Stimulated activated CD8-positive, alpha-beta memory T cell treated with anti-CD3 and anti-CD28 coated beads, Interleukin-4, amount 100 ng/mL, for 24 hours (primary cell): ENCODE measurements at regions not wholly inside any gene's neighbourhood (a gene's known extent, or its start where the extent isn't known, plus 50 kb on each side); places are given as distances from the start of the nearest gene placed in this dataset.

Experiments used
- DNase-seq: peaks from one replicate; pipeline ENCODE4 v3.0.0-alpha.2; 2020; ENCODE audit warnings: low read depth

- DNase-seq, result no peak
These were observed 436.9 kb upstream of the MARCKS start for GRCh38 chr6:113420290-113420689.

GRCh38 chr6:113421997-113422396, 435.1 kb upstream of the MARCKS start:
- no peak for DNase-seq

- no peak for DNase-seq
These were observed 433.2 kb upstream of the MARCKS start for GRCh38 chr6:113423956-113424355.

- DNase-seq, result no peak
These were observed 431.0 kb upstream of the MARCKS start for GRCh38 chr6:113425977-113426660.

- DNase-seq, result no peak
These were observed 429.5 kb upstream of the MARCKS start for GRCh38 chr6:113427617-113428016.

- DNase-seq, result no peak
These were observed 428.4 kb upstream of the MARCKS start for GRCh38 chr6:113428702-113429101.

GRCh38 chr6:113432521-113433334, 424.4 kb upstream of the MARCKS start:
- no peak for DNase-seq

- DNase-seq, result no peak
These were observed 423.7 kb upstream of the MARCKS start for GRCh38 chr6:113433335-113433991.

- no peak for DNase-seq
These were observed 422.5 kb upstream of the MARCKS start for GRCh38 chr6:113434641-113435040.

GRCh38 chr6:113437566-113437965, 419.6 kb upstream of the MARCKS start:
- DNase-seq, result no peak

- no peak for DNase-seq
These were observed 417.3 kb upstream of the MARCKS start for GRCh38 chr6:113439866-113440265.

- no peak for DNase-seq
These were observed 415.1 kb upstream of the MARCKS start for GRCh38 chr6:113442040-113442439.

- DNase-seq, result no peak
These were observed 411.9 kb upstream of the MARCKS start for GRCh38 chr6:113445201-113445600.

- DNase-seq, result no peak
These were observed 409.9 kb upstream of the MARCKS start for GRCh38 chr6:113447088-113447831.

GRCh38 chr6:113449051-113449450, 408.1 kb upstream of the MARCKS start:
- no peak for DNase-seq

GRCh38 chr6:113450061-113450465, 407.1 kb upstream of the MARCKS start:
- no peak for DNase-seq

- no peak for DNase-seq
These were observed 406.1 kb upstream of the MARCKS start for GRCh38 chr6:113451049-113451448.

- DNase-seq, result no peak
These were observed 399.9 kb upstream of the MARCKS start for GRCh38 chr6:113457198-113457597.

- DNase-seq, result no peak
These were observed 399.4 kb upstream of the MARCKS start for GRCh38 chr6:113457751-113458150.

GRCh38 chr6:113458368-113459010, 398.7 kb upstream of the MARCKS start:
- DNase-seq, result no peak

- DNase-seq, result no peak
These were observed 395.8 kb upstream of the MARCKS start for GRCh38 chr6:113461153-113461932.
